MCF 10A (cell line): ENCODE measurements at regions not wholly inside any gene's neighbourhood (a gene's known extent, or its start where the extent isn't known, plus 50 kb on each side); places are given as distances from the start of the nearest gene placed in this dataset.

Experiments
- BruUV-seq: library from RNA; stranded (reverse); fragments of 400-500 nt; replicated peaks from 2 replicates; lab custom pipeline; 2021; lab: Mats Ljungman, UMichigan
- CTCF ChIA-PET: fragments of 300-600 bp; sonication (Branson Sonifier 250); formaldehyde crosslinking; extraction: SDS; loops from one replicate; lab custom pipeline; 2021; ENCODE audit warnings: antibody characterized with exemption, inconsistent platforms; lab: Yijun Ruan, JAX
- POLR2A ChIA-PET: fragments of 300-600, 350-650 bp; sonication (Branson Sonifier 250); formaldehyde crosslinking; extraction: SDS; loops from one replicate; lab custom pipeline; 2020; ENCODE audit warnings: antibody characterized with exemption, inconsistent platforms; lab: Yijun Ruan, JAX
- DNase-seq: peaks from one replicate; pipeline ENCODE4 v3.0.0-alpha.2; 2018; ENCODE audit not compliant: unreplicated experiment
- H3K27ac Mint-ChIP-seq: one replicate; pipeline ENCODE4 v1.8.0; 2022; ENCODE audit warnings: mild to moderate bottlenecking, low read depth, mixed read lengths; ENCODE audit not compliant: unreplicated experiment
- H3K27me3 Mint-ChIP-seq: one replicate; pipeline ENCODE4 v1.8.0; 2022; ENCODE audit warnings: mixed read lengths; ENCODE audit not compliant: insufficient read depth, unreplicated experiment
- H3K36me3 Mint-ChIP-seq: one replicate; pipeline ENCODE4 v1.8.0; 2022; ENCODE audit warnings: mild to moderate bottlenecking, moderate library complexity, mixed read lengths; ENCODE audit not compliant: insufficient read depth, unreplicated experiment
- H3K4me1 Mint-ChIP-seq: one replicate; pipeline ENCODE4 v1.8.0; 2022; ENCODE audit warnings: mixed read lengths; ENCODE audit not compliant: insufficient read depth, unreplicated experiment
- H3K4me3 Mint-ChIP-seq: one replicate; pipeline ENCODE4 v1.8.0; 2022; ENCODE audit warnings: mild to moderate bottlenecking, moderate library complexity, mixed read lengths; ENCODE audit not compliant: unreplicated experiment
- H3K9me3 Mint-ChIP-seq: one replicate; pipeline ENCODE4 v1.8.0; 2022; ENCODE audit warnings: mixed read lengths; ENCODE audit not compliant: unreplicated experiment
- intact Hi-C: fragments of 100-400 bp; cut with micrococcal nuclease; formaldehyde crosslinking; loops from 2 replicates; pipeline ENCODE4 v1.14.1; 2022
- TF ChIP-seq, protein P1 (sequence below): fragments of 200-600 bp; IDR thresholded peaks from one replicate; pipeline ENCODE4 v1.8.0; 2022; ENCODE audit warnings: antibody characterized with exemption, mild to moderate bottlenecking; ENCODE audit not compliant: unreplicated experiment

DNA sequence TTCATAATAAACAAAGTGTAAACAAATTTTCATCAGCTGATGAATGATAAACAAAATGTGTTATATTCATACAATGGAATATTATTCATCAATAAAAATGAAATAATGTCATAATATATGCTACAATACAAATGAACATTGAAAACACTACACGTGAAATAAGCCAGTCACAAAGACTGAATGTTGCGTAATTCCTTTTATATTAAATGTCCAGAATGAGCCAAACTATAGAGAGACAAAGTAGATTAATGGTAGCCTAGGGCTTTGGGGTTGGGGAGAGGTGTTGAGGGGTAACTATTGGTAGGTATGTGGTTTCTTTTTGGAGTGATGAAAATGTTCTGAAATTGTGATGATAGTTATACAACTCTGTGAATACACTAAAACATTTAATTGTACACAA lies 292.9 kb upstream of the PDZRN3 start:
- CTCF ChIA-PET, result no interaction called here

DNA sequence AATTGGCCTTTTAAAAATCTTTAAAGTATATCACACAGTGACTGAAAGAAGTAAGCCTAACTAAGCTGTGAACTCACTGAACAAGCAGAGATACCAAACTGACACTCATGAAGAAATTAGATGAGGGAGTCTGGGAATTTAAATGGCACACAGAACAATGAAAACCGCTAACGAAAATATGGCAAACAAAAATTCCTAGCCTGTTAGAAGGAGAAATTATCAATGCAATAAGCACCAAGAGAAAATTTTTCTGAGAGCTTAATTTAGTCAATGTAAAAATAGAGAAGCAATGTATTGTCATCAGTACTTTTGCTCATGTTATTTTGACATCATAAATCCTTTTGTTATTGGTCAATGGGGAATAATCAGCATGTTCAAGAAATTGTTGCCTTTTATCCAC lies 291.1 kb upstream of the PDZRN3 start:
- no peaks in the 10 kb centered on the region for H3K36me3 Mint-ChIP-seq
- H3K9me3 Mint-ChIP-seq, result no peaks in the 10 kb centered on the region
- no peak overlapping the region for H3K4me3 Mint-ChIP-seq
- ChIA-PET POLR2A (no interaction called here), CTCF (no interaction called here)
- H3K27me3 Mint-ChIP-seq, result no peaks in the 10 kb centered on the region
- no peak for DNase-seq
- TF ChIP-seq, protein P1, sequence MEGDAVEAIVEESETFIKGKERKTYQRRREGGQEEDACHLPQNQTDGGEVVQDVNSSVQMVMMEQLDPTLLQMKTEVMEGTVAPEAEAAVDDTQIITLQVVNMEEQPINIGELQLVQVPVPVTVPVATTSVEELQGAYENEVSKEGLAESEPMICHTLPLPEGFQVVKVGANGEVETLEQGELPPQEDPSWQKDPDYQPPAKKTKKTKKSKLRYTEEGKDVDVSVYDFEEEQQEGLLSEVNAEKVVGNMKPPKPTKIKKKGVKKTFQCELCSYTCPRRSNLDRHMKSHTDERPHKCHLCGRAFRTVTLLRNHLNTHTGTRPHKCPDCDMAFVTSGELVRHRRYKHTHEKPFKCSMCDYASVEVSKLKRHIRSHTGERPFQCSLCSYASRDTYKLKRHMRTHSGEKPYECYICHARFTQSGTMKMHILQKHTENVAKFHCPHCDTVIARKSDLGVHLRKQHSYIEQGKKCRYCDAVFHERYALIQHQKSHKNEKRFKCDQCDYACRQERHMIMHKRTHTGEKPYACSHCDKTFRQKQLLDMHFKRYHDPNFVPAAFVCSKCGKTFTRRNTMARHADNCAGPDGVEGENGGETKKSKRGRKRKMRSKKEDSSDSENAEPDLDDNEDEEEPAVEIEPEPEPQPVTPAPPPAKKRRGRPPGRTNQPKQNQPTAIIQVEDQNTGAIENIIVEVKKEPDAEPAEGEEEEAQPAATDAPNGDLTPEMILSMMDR, result no peak
- no TSS peak for BruUV-seq
- intact Hi-C loops, result no loop called here
- no peak overlapping the region for H3K27ac Mint-ChIP-seq
- H3K4me1 Mint-ChIP-seq, result no peaks in the 10 kb centered on the region

More for the DNA sequence above, 292.9 kb upstream of the PDZRN3 start:
- no peak for DNase-seq
- Mint-ChIP-seq H3K4me1 (no peaks in the 10 kb centered on the region), H3K9me3 (no peaks in the 10 kb centered on the region), H3K36me3 (no peaks in the 10 kb centered on the region), H3K27me3 (no peaks in the 10 kb centered on the region), H3K4me3 (no peak overlapping the region), H3K27ac (no peak overlapping the region)
- intact Hi-C loops, result no loop called here
- POLR2A ChIA-PET, result interaction anchor here (0.7 kb wide), 1 partner anchor 160 kb away, joined by 3 read pairs; no protein-coding TSS in a partner anchor
- TF ChIP-seq, protein P1, result no peak
- BruUV-seq, result no TSS peak

DNA sequence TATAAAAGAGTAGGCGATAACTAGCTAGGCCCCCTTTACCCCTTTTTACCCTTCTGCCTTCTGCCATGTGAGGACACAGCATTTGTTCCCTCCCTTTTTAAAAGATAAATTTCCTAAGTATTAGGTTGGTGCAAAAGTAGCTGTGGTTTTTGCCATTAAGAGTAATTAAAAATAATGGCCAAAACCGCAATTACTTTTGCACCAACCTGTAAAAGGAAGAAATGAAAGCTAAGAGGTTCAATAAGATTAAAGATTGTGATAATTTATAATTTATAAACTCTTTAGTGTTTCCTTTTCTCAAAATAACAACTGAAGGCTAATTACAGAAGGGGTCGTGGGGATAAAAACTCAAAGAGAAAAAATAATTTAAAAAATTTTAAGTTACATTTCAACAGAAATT lies 283.5 kb upstream of the PDZRN3 start:
- H3K4me1 Mint-ChIP-seq, result no peaks in the 10 kb centered on the region
- H3K27ac Mint-ChIP-seq, result no peak overlapping the region
- ChIA-PET POLR2A (no interaction called here), CTCF (interaction anchor here (0.5 kb wide), 1 partner anchor 223 kb away, joined by 3 read pairs; no protein-coding TSS in a partner anchor)
- peaks cover 4% of the 10 kb centered on the region for H3K36me3 Mint-ChIP-seq
- peaks cover 7% of the 10 kb centered on the region for H3K9me3 Mint-ChIP-seq
- no peak overlapping the region for H3K4me3 Mint-ChIP-seq
- intact Hi-C loops, result no loop called here
- TF ChIP-seq, protein P1, result no peak
- H3K27me3 Mint-ChIP-seq, result no peaks in the 10 kb centered on the region
- no TSS peak for BruUV-seq
- DNase-seq, result no peak

DNA sequence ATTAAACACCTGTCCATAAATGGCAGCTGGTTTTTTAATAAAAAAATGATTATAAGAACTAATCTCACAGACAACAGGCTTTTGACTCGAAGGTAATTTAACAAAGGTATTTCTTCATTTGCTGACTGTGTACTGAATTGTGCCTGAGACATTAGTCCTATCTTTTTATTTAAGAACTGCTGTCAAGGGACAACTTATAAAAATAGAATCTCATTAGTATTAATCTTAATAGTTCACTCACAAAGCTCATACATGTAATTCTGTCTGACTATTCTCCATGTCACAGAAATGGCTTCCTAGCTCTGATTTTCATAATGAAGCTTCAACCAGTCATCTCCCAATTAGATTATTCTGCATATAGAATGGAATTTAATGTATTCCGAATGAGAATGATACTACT lies 276.9 kb upstream of the PDZRN3 start:
- ChIA-PET CTCF (no interaction called here), POLR2A (no interaction called here)
- Mint-ChIP-seq H3K4me3 (no peak overlapping the region), H3K27ac (no peak overlapping the region), H3K36me3 (no peaks in the 10 kb centered on the region), H3K27me3 (no peaks in the 10 kb centered on the region), H3K9me3 (no peaks in the 10 kb centered on the region), H3K4me1 (no peaks in the 10 kb centered on the region)
- intact Hi-C loops, result no loop called here
- TF ChIP-seq, protein P1, result no peak
- no peak for DNase-seq
- no TSS peak for BruUV-seq
